HEK293T (cell line): ENCODE measurements at regions not wholly inside any gene's neighbourhood (a gene's known extent, or its start where the extent isn't known, plus 50 kb on each side); places are given as distances from the start of the nearest gene placed in this dataset.
"Not testable (repeated sequence)": the region's sequence is repeated elsewhere in the genome, so short reads cannot be mapped to it uniquely, and the experiment has no call there.

Experiments used
- CTCF ChIA-PET: fragments of 350-600 bp; formaldehyde crosslinking; extraction: SDS; loops from one replicate; lab custom pipeline; 2021; ENCODE audit warnings: antibody characterized with exemption, inconsistent platforms; lab: Yijun Ruan, JAX
- POLR2A ChIA-PET: fragments of 350-600 bp; formaldehyde crosslinking; extraction: SDS; loops from one replicate; lab custom pipeline; 2020; ENCODE audit warnings: antibody characterized with exemption, inconsistent platforms; lab: Yijun Ruan, JAX
- DNase-seq: peaks from one replicate; pipeline ENCODE4 v3.0.0; 2012; ENCODE audit warnings: mixed read lengths; ENCODE audit errors: extremely low spot score
- ARNT ChIP-seq: fragments of 450-650 bp; IDR thresholded peaks from 2 replicates; pipeline ENCODE4 v1.6.1; 2017; ENCODE audit warnings: mild to moderate bottlenecking
- BHLHE40 ChIP-seq: fragments of 450-650 bp; IDR thresholded peaks from 2 replicates; pipeline ENCODE4 v1.6.1; 2016; ENCODE audit warnings: mild to moderate bottlenecking, moderate library complexity, borderline replicate concordance
- CTBP1 ChIP-seq: fragments of 450-650 bp; IDR thresholded peaks from 2 replicates; pipeline ENCODE4 v1.6.1; 2016; ENCODE audit warnings: borderline replicate concordance
- ELF4 ChIP-seq: fragments of 450-650 bp; IDR thresholded peaks from 2 replicates; pipeline ENCODE4 v1.6.1; 2017; ENCODE audit warnings: antibody characterized with exemption
- FOXA1 ChIP-seq: fragments of 450-650 bp; IDR thresholded peaks from 2 replicates; pipeline ENCODE4 v1.6.1; 2016; ENCODE audit warnings: mild to moderate bottlenecking
- FOXK2 ChIP-seq: fragments of 450-650 bp; IDR thresholded peaks from 2 replicates; pipeline ENCODE4 v1.6.1; 2016; ENCODE audit warnings: mild to moderate bottlenecking
- FOXM1 ChIP-seq: fragments of 450-650 bp; IDR thresholded peaks from 2 replicates; pipeline ENCODE4 v1.6.1; 2017; ENCODE audit warnings: mild to moderate bottlenecking, borderline replicate concordance
- HDGF ChIP-seq: fragments of 450-650 bp; IDR thresholded peaks from 2 replicates; pipeline ENCODE4 v1.6.1; 2017; ENCODE audit warnings: antibody characterized with exemption, borderline replicate concordance
- L3MBTL2 ChIP-seq: fragments of 450-650 bp; conservative IDR thresholded peaks from 2 replicates; pipeline ENCODE4 v1.6.1; 2016; ENCODE audit warnings: mild to moderate bottlenecking
- LEF1 ChIP-seq: fragments of 450-650 bp; IDR thresholded peaks from 2 replicates; pipeline ENCODE4 v1.6.1; 2017; ENCODE audit warnings: mild to moderate bottlenecking, borderline replicate concordance
- NFRKB ChIP-seq: fragments of 450-650 bp; IDR thresholded peaks from 2 replicates; pipeline ENCODE4 v1.6.1; 2016; ENCODE audit warnings: mild to moderate bottlenecking, moderate library complexity
- SP1 ChIP-seq: fragments of 450-650 bp; IDR thresholded peaks from 2 replicates; pipeline ENCODE4 v1.6.1; 2017
- SUZ12 ChIP-seq: fragments of 450-650 bp; IDR thresholded peaks from 2 replicates; pipeline ENCODE4 v1.6.1; 2016; ENCODE audit warnings: mild to moderate bottlenecking
- TARDBP ChIP-seq: fragments of 450-650 bp; IDR thresholded peaks from 2 replicates; pipeline ENCODE4 v1.6.1; 2016
- ZNF384 ChIP-seq: fragments of 450-650 bp; IDR thresholded peaks from 2 replicates; pipeline ENCODE4 v1.6.1; 2016
- TF ChIP-seq, protein P1 (sequence below): fragments of 450-650 bp; IDR thresholded peaks from 2 replicates; pipeline ENCODE4 v1.6.1; 2016

DNA sequence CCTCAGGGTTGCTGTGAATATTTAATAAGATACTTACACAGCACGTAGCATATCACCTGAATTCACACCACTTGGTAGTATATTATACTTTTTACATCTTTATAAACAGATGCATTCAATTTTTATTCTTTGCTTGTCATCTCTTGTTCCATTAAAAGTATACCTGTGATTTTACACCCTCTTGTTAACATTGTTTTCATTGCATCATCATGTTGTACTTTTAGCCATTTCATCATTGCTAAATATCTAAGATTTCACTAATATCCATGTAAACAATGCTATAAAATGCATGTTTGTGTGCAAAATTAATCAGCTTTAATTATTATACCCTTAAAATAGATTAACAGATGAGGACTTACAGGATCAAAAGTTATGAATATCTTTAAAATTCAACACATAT is 155.3 kb downstream of the MEX3B start:
- no peak for DNase-seq
- POLR2A ChIA-PET = no interaction called here
- CTCF ChIA-PET = interaction anchor here (1.0 kb wide), 1 partner anchor 9 kb away, joined by 3 read pairs; no protein-coding TSS in a partner anchor
- TF ChIP-seq FOXA1 (no peak), ZNF384 (no peak), CTBP1 (no peak), FOXK2 (no peak), SUZ12 (no peak), NFRKB (no peak), FOXM1 (no peak), BHLHE40 (no peak), ELF4 (no peak)
- TF ChIP-seq, protein P1, sequence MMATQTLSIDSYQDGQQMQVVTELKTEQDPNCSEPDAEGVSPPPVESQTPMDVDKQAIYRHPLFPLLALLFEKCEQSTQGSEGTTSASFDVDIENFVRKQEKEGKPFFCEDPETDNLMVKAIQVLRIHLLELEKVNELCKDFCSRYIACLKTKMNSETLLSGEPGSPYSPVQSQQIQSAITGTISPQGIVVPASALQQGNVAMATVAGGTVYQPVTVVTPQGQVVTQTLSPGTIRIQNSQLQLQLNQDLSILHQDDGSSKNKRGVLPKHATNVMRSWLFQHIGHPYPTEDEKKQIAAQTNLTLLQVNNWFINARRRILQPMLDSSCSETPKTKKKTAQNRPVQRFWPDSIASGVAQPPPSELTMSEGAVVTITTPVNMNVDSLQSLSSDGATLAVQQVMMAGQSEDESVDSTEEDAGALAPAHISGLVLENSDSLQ = no peak

DNA sequence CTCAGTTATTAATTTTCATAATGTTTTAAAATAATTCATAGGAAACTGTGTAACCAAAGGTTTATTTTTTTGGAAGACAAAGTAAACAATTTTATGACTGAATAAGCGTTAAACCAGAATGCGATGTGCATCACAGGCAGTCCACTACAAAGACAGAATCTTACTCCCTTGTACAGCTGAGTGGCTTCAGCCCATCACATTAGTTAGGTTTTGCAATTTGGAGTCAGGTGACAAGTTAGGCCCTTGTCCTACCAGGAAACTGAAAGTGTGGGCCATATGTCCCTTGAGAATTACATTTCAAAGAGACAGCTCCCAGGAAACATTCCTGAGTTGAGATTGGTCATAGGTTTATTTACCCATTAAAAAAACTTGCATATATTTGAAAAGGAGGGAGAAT is 156.3 kb downstream of the MEX3B start:
- DNase-seq = no peak
- TF ChIP-seq FOXK2 = no peak
- no peak for TF ChIP-seq HDGF
- no peak for TF ChIP-seq BHLHE40
- no peak for TF ChIP-seq FOXA1
- TF ChIP-seq TARDBP = no peak
- no peak for TF ChIP-seq LEF1
- TF ChIP-seq CTBP1 = no peak
- TF ChIP-seq SUZ12 = no peak
- no peak for TF ChIP-seq L3MBTL2
- no peak for TF ChIP-seq ELF4
- TF ChIP-seq FOXM1 = no peak
- no peak for TF ChIP-seq ARNT
- no peak for TF ChIP-seq SP1
- TF ChIP-seq ZNF384 = no peak
- TF ChIP-seq, protein P1 = no peak
- no peak for TF ChIP-seq NFRKB
- ChIA-PET CTCF (no interaction called here), POLR2A (interaction anchor here (1.0 kb wide), 1 partner anchor 178 kb away, joined by 3 read pairs; no protein-coding TSS in a partner anchor)

DNA sequence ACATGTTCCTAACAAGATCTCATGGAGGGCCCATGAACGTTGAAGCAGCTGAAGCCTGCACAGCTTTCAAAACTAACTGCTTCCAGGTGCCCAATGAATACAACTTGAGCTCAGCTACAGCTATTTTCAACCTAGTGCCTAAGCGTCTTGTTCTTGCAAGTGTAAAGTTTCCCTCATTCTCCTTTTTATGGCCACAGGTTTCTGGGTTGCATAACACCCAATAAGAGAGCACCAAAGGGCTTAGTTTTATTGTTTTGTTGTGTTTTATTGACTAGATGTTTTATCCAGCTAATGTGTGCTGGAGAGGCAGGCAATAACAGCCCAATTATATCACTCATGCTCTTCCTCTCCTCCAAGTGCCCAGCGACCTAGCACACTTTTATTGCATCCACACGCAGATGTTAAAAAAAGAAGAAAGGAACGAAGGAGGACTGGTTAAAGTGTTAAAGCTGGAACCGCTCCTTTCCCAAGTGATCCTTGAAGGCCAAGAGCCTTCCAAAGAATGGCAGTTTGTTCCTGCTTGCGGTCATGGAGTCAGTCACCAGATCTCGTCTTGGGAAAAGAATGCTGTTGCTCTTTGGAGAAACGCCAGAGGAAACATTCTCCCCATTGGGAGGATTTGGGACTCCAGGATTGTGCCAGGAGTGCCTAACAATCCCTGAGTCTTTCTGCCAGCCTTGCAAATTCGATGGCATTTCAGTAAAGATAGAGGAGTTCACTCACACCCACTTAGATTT is 156.9 kb downstream of the MEX3B start:
- no peak for DNase-seq
- ChIA-PET POLR2A (interaction anchor here (1.0 kb wide), 1 partner anchor 179 kb away, joined by 3 read pairs; no protein-coding TSS in a partner anchor), CTCF (interaction anchor here (0.6 kb wide), 1 partner anchor 11 kb away, joined by 11 read pairs; no protein-coding TSS in a partner anchor)
- TF ChIP-seq FOXK2 = no peak

DNA sequence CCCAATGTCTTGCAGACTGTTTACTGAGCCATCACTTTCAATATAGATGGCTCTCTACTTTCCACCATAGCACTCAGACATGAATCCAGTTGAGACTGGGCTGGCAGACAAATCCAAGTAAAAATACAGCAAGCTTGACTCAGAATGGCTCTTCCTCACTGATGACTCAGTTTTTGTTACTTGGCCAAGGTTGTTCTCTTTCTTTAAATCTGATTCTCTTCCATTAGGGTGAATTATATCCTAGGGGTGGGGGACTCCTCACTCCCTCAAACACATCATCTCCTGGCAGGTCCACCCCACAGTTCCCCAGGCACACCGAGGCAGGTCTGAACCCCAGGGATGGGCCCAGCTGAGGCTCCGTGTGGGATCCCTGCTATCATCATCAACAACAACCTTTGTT is 157.9 kb downstream of the MEX3B start:
- CTCF ChIA-PET = no interaction called here
- no peak for DNase-seq
- TF ChIP-seq ARNT (no peak), NFRKB (no peak), TARDBP (no peak), CTBP1 (no peak), FOXK2 (no peak), HDGF (no peak), FOXA1 (no peak), ELF4 (no peak), LEF1 (no peak), ZNF384 (no peak), SUZ12 (no peak), FOXM1 (no peak), L3MBTL2 (no peak), SP1 (no peak), BHLHE40 (no peak)
- TF ChIP-seq, protein P1 = no peak
- POLR2A ChIA-PET = no interaction called here

DNA sequence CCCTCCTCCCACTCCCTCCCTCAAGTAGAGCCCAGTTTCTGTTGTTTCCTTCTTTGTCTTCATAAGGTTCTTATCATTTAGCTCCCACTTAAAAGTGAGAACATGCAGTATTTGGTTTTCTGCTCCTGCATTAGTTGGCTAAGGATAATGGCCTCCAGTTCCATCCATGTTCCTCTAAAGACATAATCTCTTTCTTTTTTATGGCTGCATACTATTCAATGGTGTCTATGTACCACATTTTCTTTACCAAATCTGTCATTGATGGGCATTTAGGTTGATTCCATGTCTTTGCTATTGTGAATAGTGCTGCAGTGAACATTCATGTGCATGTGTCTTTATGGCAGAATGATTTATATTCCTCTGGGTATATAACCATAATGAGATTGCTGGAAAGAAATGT is 158.6 kb downstream of the MEX3B start:
- POLR2A ChIA-PET, DNase-seq, CTCF ChIA-PET: not testable (repeated sequence)

DNA sequence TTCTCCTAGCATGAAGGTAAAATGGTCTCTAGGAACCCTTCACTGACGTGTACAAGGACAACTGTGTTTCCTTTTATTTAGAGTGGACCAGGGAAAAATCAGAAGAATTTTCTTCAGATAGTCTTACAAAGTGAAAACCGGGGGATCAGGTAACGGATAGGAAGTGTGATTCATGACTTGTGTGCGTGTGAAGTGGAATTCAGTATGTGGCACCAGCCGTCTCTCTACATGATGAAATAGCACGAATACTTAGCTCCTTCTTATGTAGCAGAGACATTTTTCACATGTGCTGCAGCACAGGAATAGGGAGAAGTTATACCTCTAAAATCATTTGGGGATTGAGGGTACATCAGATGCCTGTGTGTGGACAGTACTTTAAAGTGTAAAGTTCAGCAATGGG is 159.2 kb downstream of the MEX3B start:
- CTCF ChIA-PET = no interaction called here
- no peak for DNase-seq
- POLR2A ChIA-PET = no interaction called here
- TF ChIP-seq TARDBP (no peak), FOXA1 (no peak), L3MBTL2 (no peak), HDGF (no peak), ELF4 (no peak), ARNT (no peak), FOXM1 (no peak), LEF1 (no peak), ZNF384 (no peak), CTBP1 (no peak), FOXK2 (no peak)
- TF ChIP-seq, protein P1 = no peak
